Activated CD8-positive, alpha-beta T cell treated with anti-CD3 and anti-CD28 coated beads for 36 hours (primary cell): ENCODE measurements at regions not wholly inside any gene's neighbourhood (a gene's known extent, or its start where the extent isn't known, plus 50 kb on each side); places are given as distances from the start of the nearest gene placed in this dataset.
A peak's percentile ranks its signal among the peaks of the same experiment; 100 is the strongest.

Experiments
- ATAC-seq: fragments of 200-7000 bp; cut with Tn5 transposase; one replicate; pipeline ENCODE4 v1.10.0; 2021; ENCODE audit warnings: mild to moderate bottlenecking, moderate library complexity
- CTCF ChIA-PET: fragments of 350-600 bp; sonication (Branson Sonifier 250); formaldehyde crosslinking; loops from one replicate; lab custom pipeline; 2021; ENCODE audit warnings: antibody characterized with exemption; lab: Charles Lee
- POLR2A ChIA-PET: fragments of 350-600 bp; sonication (Branson Sonifier 250); formaldehyde crosslinking; loops from one replicate; lab custom pipeline; 2021; ENCODE audit warnings: antibody characterized with exemption; lab: Charles Lee
- DNase-seq: peaks from one replicate; pipeline ENCODE4 v3.0.0-alpha.2; 2020
- H3K27ac Mint-ChIP-seq: one replicate; pipeline ENCODE4 v1.8.0; 2021; ENCODE audit warnings: mild to moderate bottlenecking, mixed read lengths
- H3K27me3 Mint-ChIP-seq: one replicate; pipeline ENCODE4 v1.8.0; 2021; ENCODE audit warnings: mixed read lengths
- H3K36me3 Mint-ChIP-seq: one replicate; pipeline ENCODE4 v1.8.0; 2021; ENCODE audit warnings: low read depth, mixed read lengths
- H3K4me1 Mint-ChIP-seq: one replicate; pipeline ENCODE4 v1.8.0; 2021; ENCODE audit warnings: low read depth, mixed read lengths
- H3K4me3 Mint-ChIP-seq: one replicate; pipeline ENCODE4 v1.8.0; 2021; ENCODE audit warnings: mild to moderate bottlenecking, moderate library complexity, mixed read lengths
- H3K9me3 Mint-ChIP-seq: one replicate; pipeline ENCODE4 v1.8.0; 2021; ENCODE audit warnings: mixed read lengths
- CTCF ChIP-seq: fragments of 200-600 bp; IDR thresholded peaks from one replicate; pipeline ENCODE4 v1.8.0; 2022; ENCODE audit warnings: antibody characterized with exemption, mild to moderate bottlenecking
- intact Hi-C: fragments of 100-400 bp; cut with micrococcal nuclease; formaldehyde crosslinking; loops from one replicate; pipeline ENCODE4 v1.10.0; 2022

- peaks cover 5% of the 10 kb centered on the region for H3K27me3 Mint-ChIP-seq
- H3K4me3 Mint-ChIP-seq: no peak overlapping the region
- ATAC-seq: peak; percentile 64
- H3K27ac Mint-ChIP-seq: no peak overlapping the region
- no peak for TF ChIP-seq CTCF
- POLR2A ChIA-PET: no interaction called here
- peaks cover 2% of the 10 kb centered on the region for H3K9me3 Mint-ChIP-seq
- peaks cover 5% of the 10 kb centered on the region for H3K4me1 Mint-ChIP-seq
- intact Hi-C loops: no loop called here
- no peaks in the 10 kb centered on the region for H3K36me3 Mint-ChIP-seq
- DNase-seq: no peak
- CTCF ChIA-PET: no interaction called here
Observed at GRCh38 chr6:140043762-140044378, 669.4 kb upstream of the CITED2 start.

GRCh38 chr6:140043357-140043756 is 668.9 kb upstream of the CITED2 start:
- intact Hi-C loops: no loop called here
- H3K36me3 Mint-ChIP-seq: no peaks in the 10 kb centered on the region
- H3K4me1 Mint-ChIP-seq: peaks cover 5% of the 10 kb centered on the region
- H3K27ac Mint-ChIP-seq: no peak overlapping the region
- CTCF ChIA-PET: no interaction called here
- DNase-seq (peak; percentile 1), ATAC-seq (peak; percentile 78)
- H3K27me3 Mint-ChIP-seq: peaks cover 5% of the 10 kb centered on the region
- POLR2A ChIA-PET: no interaction called here
- H3K9me3 Mint-ChIP-seq: peaks cover 2% of the 10 kb centered on the region
- no peak for TF ChIP-seq CTCF
- no peak overlapping the region for H3K4me3 Mint-ChIP-seq

GRCh38 chr6:140041571-140042332 is 667.3 kb upstream of the CITED2 start:
- H3K27ac Mint-ChIP-seq: no peak overlapping the region
- no peak for TF ChIP-seq CTCF
- POLR2A ChIA-PET: no interaction called here
- ATAC-seq: no peak
- H3K4me1 Mint-ChIP-seq: peaks cover 5% of the 10 kb centered on the region
- no peak overlapping the region for H3K4me3 Mint-ChIP-seq
- H3K9me3 Mint-ChIP-seq: no peaks in the 10 kb centered on the region
- no peaks in the 10 kb centered on the region for H3K36me3 Mint-ChIP-seq
- DNase-seq: no peak
- CTCF ChIA-PET: no interaction called here
- intact Hi-C loops: no loop called here
- H3K27me3 Mint-ChIP-seq: peaks cover 5% of the 10 kb centered on the region

- intact Hi-C loops: no loop called here
- H3K4me1 Mint-ChIP-seq: peaks cover 5% of the 10 kb centered on the region
- peaks cover 5% of the 10 kb centered on the region for H3K27me3 Mint-ChIP-seq
- no peak for ATAC-seq
- no peak overlapping the region for H3K4me3 Mint-ChIP-seq
- H3K9me3 Mint-ChIP-seq: no peaks in the 10 kb centered on the region
- ChIA-PET POLR2A (no interaction called here), CTCF (no interaction called here)
- no peak overlapping the region for H3K27ac Mint-ChIP-seq
- no peak for TF ChIP-seq CTCF
- DNase-seq: no peak
- H3K36me3 Mint-ChIP-seq: no peaks in the 10 kb centered on the region
Observed at GRCh38 chr6:140041056-140041455, 666.6 kb upstream of the CITED2 start.

- DNase-seq (no peak), ATAC-seq (no peak)
- no peaks in the 10 kb centered on the region for H3K36me3 Mint-ChIP-seq
- intact Hi-C loops: no loop called here
- TF ChIP-seq CTCF: no peak
- H3K27me3 Mint-ChIP-seq: peaks cover 3% of the 10 kb centered on the region
- H3K27ac Mint-ChIP-seq: no peak overlapping the region
- no peaks in the 10 kb centered on the region for H3K9me3 Mint-ChIP-seq
- H3K4me3 Mint-ChIP-seq: no peak overlapping the region
- H3K4me1 Mint-ChIP-seq: peaks cover 5% of the 10 kb centered on the region
- POLR2A ChIA-PET: no interaction called here
- CTCF ChIA-PET: no interaction called here
Observed at GRCh38 chr6:140040396-140040795, 665.9 kb upstream of the CITED2 start.
